ENCODE measurements at regions not wholly inside any gene's neighbourhood (a gene's known extent, or its start where the extent isn't known, plus 50 kb on each side); places are given as distances from the start of the nearest gene placed in this dataset.

DNA sequence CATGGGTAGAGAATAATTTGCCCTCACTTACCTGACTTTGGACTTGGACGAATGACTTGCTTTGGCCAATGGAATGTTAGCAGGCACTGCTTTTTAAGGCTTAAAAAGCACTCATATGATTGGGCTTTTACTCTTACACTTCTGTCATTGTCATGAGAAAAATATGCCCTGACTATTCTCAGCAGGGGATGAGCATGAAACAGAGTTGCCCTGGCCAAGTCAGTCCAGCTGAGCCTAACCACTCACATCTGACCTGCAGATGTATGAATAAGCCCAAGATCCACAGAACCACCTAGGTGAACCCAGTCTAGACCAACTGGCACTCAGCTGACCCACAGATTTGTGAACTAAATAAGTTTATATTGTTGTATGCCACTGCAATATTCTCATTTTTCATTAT lies 573.5 kb downstream of the TNS3 start:
- no peak for ATAC-seq
- POLR2A ChIA-PET, result interaction anchor here (0.6 kb wide), 1 partner anchor 27 kb away, joined by 3 read pairs; no protein-coding TSS in a partner anchor

DNA sequence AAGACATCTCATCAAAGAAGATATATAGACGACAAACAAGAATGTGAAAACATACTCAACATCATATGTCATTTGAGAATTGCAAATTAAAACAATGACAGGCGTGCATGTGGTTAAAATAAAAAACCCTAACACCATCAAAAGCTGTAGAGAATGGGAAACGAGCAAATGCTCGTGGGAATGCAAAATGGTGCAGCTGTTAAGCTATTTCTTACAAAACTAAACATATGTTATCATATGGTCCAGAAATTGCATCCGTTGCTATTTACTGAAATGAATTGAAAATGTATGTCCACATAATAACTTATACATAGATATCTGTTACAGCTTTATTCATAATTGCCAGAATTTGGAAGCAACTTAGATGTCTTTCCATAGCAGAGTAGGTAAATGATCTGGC lies 574.4 kb downstream of the TNS3 start:
- Mint-ChIP-seq H3K4me3 (no peak overlapping the region), H3K27me3 (ENCODE audit: low read depth) (no peaks in the 10 kb centered on the region), H3K27ac (no peak overlapping the region), H3K9me3 (no peaks in the 10 kb centered on the region), H3K4me1 (no peaks in the 10 kb centered on the region), H3K36me3 (no peaks in the 10 kb centered on the region)
- DNase-seq (ENCODE audit: low spot score) (no peak), ATAC-seq (no peak)
- CTCF ChIA-PET, result no interaction called here
- TF ChIP-seq, protein P1, sequence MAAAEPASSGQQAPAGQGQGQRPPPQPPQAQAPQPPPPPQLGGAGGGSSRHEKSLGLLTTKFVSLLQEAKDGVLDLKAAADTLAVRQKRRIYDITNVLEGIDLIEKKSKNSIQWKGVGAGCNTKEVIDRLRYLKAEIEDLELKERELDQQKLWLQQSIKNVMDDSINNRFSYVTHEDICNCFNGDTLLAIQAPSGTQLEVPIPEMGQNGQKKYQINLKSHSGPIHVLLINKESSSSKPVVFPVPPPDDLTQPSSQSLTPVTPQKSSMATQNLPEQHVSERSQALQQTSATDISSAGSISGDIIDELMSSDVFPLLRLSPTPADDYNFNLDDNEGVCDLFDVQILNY (CRISPR knock-in tag; IDR thresholded peaks at IDR 0.05), result no peak
- TF ChIP-seq, protein P2, sequence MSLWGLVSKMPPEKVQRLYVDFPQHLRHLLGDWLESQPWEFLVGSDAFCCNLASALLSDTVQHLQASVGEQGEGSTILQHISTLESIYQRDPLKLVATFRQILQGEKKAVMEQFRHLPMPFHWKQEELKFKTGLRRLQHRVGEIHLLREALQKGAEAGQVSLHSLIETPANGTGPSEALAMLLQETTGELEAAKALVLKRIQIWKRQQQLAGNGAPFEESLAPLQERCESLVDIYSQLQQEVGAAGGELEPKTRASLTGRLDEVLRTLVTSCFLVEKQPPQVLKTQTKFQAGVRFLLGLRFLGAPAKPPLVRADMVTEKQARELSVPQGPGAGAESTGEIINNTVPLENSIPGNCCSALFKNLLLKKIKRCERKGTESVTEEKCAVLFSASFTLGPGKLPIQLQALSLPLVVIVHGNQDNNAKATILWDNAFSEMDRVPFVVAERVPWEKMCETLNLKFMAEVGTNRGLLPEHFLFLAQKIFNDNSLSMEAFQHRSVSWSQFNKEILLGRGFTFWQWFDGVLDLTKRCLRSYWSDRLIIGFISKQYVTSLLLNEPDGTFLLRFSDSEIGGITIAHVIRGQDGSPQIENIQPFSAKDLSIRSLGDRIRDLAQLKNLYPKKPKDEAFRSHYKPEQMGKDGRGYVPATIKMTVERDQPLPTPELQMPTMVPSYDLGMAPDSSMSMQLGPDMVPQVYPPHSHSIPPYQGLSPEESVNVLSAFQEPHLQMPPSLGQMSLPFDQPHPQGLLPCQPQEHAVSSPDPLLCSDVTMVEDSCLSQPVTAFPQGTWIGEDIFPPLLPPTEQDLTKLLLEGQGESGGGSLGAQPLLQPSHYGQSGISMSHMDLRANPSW (CRISPR knock-in tag; conservative IDR thresholded peaks at IDR 0.05; ENCODE audit: low read depth), result no peak
- TF ChIP-seq, protein P3, sequence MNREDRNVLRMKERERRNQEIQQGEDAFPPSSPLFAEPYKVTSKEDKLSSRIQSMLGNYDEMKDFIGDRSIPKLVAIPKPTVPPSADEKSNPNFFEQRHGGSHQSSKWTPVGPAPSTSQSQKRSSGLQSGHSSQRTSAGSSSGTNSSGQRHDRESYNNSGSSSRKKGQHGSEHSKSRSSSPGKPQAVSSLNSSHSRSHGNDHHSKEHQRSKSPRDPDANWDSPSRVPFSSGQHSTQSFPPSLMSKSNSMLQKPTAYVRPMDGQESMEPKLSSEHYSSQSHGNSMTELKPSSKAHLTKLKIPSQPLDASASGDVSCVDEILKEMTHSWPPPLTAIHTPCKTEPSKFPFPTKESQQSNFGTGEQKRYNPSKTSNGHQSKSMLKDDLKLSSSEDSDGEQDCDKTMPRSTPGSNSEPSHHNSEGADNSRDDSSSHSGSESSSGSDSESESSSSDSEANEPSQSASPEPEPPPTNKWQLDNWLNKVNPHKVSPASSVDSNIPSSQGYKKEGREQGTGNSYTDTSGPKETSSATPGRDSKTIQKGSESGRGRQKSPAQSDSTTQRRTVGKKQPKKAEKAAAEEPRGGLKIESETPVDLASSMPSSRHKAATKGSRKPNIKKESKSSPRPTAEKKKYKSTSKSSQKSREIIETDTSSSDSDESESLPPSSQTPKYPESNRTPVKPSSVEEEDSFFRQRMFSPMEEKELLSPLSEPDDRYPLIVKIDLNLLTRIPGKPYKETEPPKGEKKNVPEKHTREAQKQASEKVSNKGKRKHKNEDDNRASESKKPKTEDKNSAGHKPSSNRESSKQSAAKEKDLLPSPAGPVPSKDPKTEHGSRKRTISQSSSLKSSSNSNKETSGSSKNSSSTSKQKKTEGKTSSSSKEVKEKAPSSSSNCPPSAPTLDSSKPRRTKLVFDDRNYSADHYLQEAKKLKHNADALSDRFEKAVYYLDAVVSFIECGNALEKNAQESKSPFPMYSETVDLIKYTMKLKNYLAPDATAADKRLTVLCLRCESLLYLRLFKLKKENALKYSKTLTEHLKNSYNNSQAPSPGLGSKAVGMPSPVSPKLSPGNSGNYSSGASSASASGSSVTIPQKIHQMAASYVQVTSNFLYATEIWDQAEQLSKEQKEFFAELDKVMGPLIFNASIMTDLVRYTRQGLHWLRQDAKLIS (CRISPR knock-in tag; IDR thresholded peaks at IDR 0.05; ENCODE audit: borderline replicate concordance), result no peak
- TF ChIP-seq GTF2I (CRISPR knock-in tag; conservative IDR thresholded peaks at IDR 0.05), result no peak
- TF ChIP-seq ZNF416 (CRISPR knock-in tag; IDR thresholded peaks at IDR 0.05), result no peak
- no peak for TF ChIP-seq NR3C1 (CRISPR knock-in tag; conservative IDR thresholded peaks at IDR 0.05; ENCODE audit: low read depth)
- POLR2A ChIA-PET, result no interaction called here

More for the DNA sequence above, 573.5 kb downstream of the TNS3 start:
- Mint-ChIP-seq H3K27ac (no peak overlapping the region), H3K4me3 (no peak overlapping the region), H3K9me3 (no peaks in the 10 kb centered on the region), H3K4me1 (no peaks in the 10 kb centered on the region), H3K27me3 (ENCODE audit: low read depth) (no peaks in the 10 kb centered on the region), H3K36me3 (no peaks in the 10 kb centered on the region)
- TF ChIP-seq, protein P4, sequence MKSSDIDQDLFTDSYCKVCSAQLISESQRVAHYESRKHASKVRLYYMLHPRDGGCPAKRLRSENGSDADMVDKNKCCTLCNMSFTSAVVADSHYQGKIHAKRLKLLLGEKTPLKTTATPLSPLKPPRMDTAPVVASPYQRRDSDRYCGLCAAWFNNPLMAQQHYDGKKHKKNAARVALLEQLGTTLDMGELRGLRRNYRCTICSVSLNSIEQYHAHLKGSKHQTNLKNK (CRISPR knock-in tag; IDR thresholded peaks at IDR 0.05), result no peak
- TF ChIP-seq, protein P5, sequence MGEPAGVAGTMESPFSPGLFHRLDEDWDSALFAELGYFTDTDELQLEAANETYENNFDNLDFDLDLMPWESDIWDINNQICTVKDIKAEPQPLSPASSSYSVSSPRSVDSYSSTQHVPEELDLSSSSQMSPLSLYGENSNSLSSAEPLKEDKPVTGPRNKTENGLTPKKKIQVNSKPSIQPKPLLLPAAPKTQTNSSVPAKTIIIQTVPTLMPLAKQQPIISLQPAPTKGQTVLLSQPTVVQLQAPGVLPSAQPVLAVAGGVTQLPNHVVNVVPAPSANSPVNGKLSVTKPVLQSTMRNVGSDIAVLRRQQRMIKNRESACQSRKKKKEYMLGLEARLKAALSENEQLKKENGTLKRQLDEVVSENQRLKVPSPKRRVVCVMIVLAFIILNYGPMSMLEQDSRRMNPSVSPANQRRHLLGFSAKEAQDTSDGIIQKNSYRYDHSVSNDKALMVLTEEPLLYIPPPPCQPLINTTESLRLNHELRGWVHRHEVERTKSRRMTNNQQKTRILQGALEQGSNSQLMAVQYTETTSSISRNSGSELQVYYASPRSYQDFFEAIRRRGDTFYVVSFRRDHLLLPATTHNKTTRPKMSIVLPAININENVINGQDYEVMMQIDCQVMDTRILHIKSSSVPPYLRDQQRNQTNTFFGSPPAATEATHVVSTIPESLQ (CRISPR knock-in tag; IDR thresholded peaks at IDR 0.05), result no peak
- TF ChIP-seq NFATC4 (CRISPR knock-in tag; IDR thresholded peaks at IDR 0.05), result no peak
- TF ChIP-seq, protein P6, sequence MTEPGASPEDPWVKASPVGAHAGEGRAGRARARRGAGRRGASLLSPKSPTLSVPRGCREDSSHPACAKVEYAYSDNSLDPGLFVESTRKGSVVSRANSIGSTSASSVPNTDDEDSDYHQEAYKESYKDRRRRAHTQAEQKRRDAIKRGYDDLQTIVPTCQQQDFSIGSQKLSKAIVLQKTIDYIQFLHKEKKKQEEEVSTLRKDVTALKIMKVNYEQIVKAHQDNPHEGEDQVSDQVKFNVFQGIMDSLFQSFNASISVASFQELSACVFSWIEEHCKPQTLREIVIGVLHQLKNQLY (CRISPR knock-in tag; IDR thresholded peaks at IDR 0.05), result no peak
- no peak for TF ChIP-seq TEAD4 (CRISPR knock-in tag; IDR thresholded peaks at IDR 0.05)
- TF ChIP-seq PRRX2 (CRISPR knock-in tag; IDR thresholded peaks at IDR 0.05), result no peak
- TF ChIP-seq, protein P7, sequence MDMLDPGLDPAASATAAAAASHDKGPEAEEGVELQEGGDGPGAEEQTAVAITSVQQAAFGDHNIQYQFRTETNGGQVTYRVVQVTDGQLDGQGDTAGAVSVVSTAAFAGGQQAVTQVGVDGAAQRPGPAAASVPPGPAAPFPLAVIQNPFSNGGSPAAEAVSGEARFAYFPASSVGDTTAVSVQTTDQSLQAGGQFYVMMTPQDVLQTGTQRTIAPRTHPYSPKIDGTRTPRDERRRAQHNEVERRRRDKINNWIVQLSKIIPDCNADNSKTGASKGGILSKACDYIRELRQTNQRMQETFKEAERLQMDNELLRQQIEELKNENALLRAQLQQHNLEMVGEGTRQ (CRISPR knock-in tag; IDR thresholded peaks at IDR 0.05), result no peak
- no peak for DNase-seq (ENCODE audit: low spot score)
- CTCF ChIA-PET, result no interaction called here
